ENCODE measurements at regions not wholly inside any gene's neighbourhood (a gene's known extent, or its start where the extent isn't known, plus 50 kb on each side); places are given as distances from the start of the nearest gene placed in this dataset.

GRCh38 chr14:55734731-55735130 lies 154.7 kb downstream of the KTN1 start:
- H3K27me3 ChIP-seq: no peaks in the 10 kb centered on the region
- no peak for DNase-seq (ENCODE audit: extremely low spot score)
- intact Hi-C loops (cut with DNase I): no loop called here

GRCh38 chr14:55739967-55740648 lies 160.1 kb downstream of the KTN1 start:
- intact Hi-C loops (cut with DNase I): no loop called here
- Histone ChIP-seq H3K4me1 (no peaks in the 10 kb centered on the region), H3K27ac (replicated peaks in 1 of 4) (no peak overlapping the region), H3K4me3 (no peak overlapping the region), H3K36me3 (no peaks in the 10 kb centered on the region), H3K27me3 (no peaks in the 10 kb centered on the region), H3K9me3 (no peaks in the 10 kb centered on the region)
- 73% methylated on average over 6 of the region's 6 CpGs for WGBS
- DNase-seq (ENCODE audit: extremely low spot score): no peak
- TF ChIP-seq EP300 (IDR thresholded peaks at IDR 0.05): no peak
- no peak for TF ChIP-seq CTCF (IDR thresholded peaks at IDR 0.05)
- no peak for TF ChIP-seq POLR2A (IDR thresholded peaks at IDR 0.05; ENCODE audit: low read depth)
- TF ChIP-seq POLR2AphosphoS5 (IDR thresholded peaks at IDR 0.05): no peak

More at GRCh38 chr14:55734731-55735130, 154.7 kb downstream of the KTN1 start:
- Histone ChIP-seq H3K9me3 (no peaks in the 10 kb centered on the region), H3K4me1 (peaks cover 0 to 9% (median 4%) of the 10 kb centered on the region in 4 donors), H3K27ac (replicated peaks in 1 of 4) (no peak overlapping the region), H3K4me3 (no peak overlapping the region), H3K36me3 (no peaks in the 10 kb centered on the region)
- TF ChIP-seq EP300 (IDR thresholded peaks at IDR 0.05): no peak

DNA sequence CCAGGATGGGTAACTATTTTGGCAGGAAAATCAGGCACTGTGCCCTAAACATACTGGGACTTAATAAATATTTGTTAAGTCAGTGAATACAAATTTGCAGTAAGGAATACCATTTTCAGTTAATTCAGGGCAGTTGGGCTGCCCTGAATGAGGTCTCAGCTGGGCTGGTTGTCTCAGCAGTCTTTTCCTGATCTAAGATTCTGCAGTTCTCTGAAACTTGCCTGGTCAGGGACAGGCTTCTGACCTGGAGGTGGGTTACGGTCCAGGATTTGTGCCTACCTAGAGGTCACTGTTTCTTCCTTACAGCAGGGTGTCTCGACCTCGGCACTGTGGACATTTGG lies 160.6 kb downstream of the KTN1 start:
- intact Hi-C loops (cut with DNase I): no loop called here
- no peak overlapping the region for H3K27ac ChIP-seq (replicated peaks in 1 of 4)
- TF ChIP-seq POLR2AphosphoS5 (IDR thresholded peaks at IDR 0.05) (no peak), EP300 (IDR thresholded peaks at IDR 0.05) (no peak), POLR2A (IDR thresholded peaks at IDR 0.05; ENCODE audit: low read depth) (no peak), CTCF (IDR thresholded peaks at IDR 0.05) (no peak)
- no peaks in the 10 kb centered on the region for H3K4me1 ChIP-seq
- no peaks in the 10 kb centered on the region for H3K36me3 ChIP-seq
- no peak for DNase-seq (ENCODE audit: extremely low spot score)
- no peaks in the 10 kb centered on the region for H3K27me3 ChIP-seq
- no peaks in the 10 kb centered on the region for H3K9me3 ChIP-seq
- WGBS: 90% methylated on average over 3 of the region's 3 CpGs
- H3K4me3 ChIP-seq: no peak overlapping the region

GRCh38 chr14:55741240-55741639 lies 161.2 kb downstream of the KTN1 start:
- Histone ChIP-seq H3K27me3 (no peaks in the 10 kb centered on the region), H3K9me3 (no peaks in the 10 kb centered on the region), H3K27ac (replicated peaks in 1 of 4) (no peak overlapping the region), H3K36me3 (no peaks in the 10 kb centered on the region), H3K4me1 (no peaks in the 10 kb centered on the region), H3K4me3 (no peak overlapping the region)
- DNase-seq (ENCODE audit: extremely low spot score): no peak
- intact Hi-C loops (cut with DNase I): no loop called here
- TF ChIP-seq POLR2A (IDR thresholded peaks at IDR 0.05; ENCODE audit: low read depth) (no peak), POLR2AphosphoS5 (IDR thresholded peaks at IDR 0.05) (no peak), EP300 (IDR thresholded peaks at IDR 0.05) (no peak), CTCF (IDR thresholded peaks at IDR 0.05) (no peak)
- 94% methylated on average over 5 of the region's 5 CpGs for WGBS

DNA sequence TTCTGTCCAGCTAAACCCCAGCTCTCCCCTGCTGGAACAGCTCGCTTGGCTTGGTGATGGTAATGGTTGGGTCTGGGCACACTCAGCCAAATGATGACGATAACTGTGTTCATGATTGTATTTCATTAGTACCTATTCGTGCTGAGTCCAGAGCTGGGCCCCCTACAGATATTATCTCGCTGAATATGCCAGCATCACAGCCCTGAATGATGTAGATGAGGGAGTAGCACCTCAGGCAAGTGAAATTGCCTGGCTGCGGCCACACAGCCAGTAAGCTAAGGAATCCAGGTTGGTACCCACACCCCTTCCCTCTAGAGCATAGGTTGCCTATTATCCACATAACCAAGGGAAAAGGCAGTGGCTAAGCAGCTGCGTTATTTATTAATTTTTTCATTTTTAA lies 163.5 kb downstream of the KTN1 start:
- WGBS: 91% methylated on average over 6 of the region's 6 CpGs
- no peak for DNase-seq (ENCODE audit: extremely low spot score)
- Histone ChIP-seq H3K9me3 (no peaks in the 10 kb centered on the region), H3K4me1 (no peaks in the 10 kb centered on the region), H3K27ac (replicated peaks in 1 of 4) (no peak overlapping the region), H3K4me3 (no peak overlapping the region), H3K27me3 (no peaks in the 10 kb centered on the region), H3K36me3 (no peaks in the 10 kb centered on the region)
- no peak for TF ChIP-seq POLR2AphosphoS5 (IDR thresholded peaks at IDR 0.05)
- TF ChIP-seq POLR2A (IDR thresholded peaks at IDR 0.05; ENCODE audit: low read depth): no peak
- TF ChIP-seq CTCF (IDR thresholded peaks at IDR 0.05): no peak
- TF ChIP-seq EP300 (IDR thresholded peaks at IDR 0.05): no peak
- intact Hi-C loops (cut with DNase I): no loop called here
